Spleen (tissue), 11 donors: ENCODE measurements at regions not wholly inside any gene's neighbourhood (a gene's known extent, or its start where the extent isn't known, plus 50 kb on each side); places are given as distances from the start of the nearest gene placed in this dataset.

Experiments used
- DNase-seq: peaks from one replicate; pipeline ENCODE4 v3.0.0-alpha.2; 2020
- H3K27ac ChIP-seq, 8 donors: fragments of 200-600 bp; sonication (generic) in 7 of 8; 1 replicate in 4 of 8; 2 replicates in 4 of 8; pipeline versions ENCODE4 v1.5.0 to v1.8.0; 2016 to 2021; ENCODE audit warnings: inconsistent platforms in 4 of 8, mild to moderate bottlenecking in 4 of 8, moderate library complexity in 1 of 8
- H3K27me3 ChIP-seq, 7 donors: fragments of 200-600 bp; sonication (generic) in 6 of 7; replicated peaks in 1 of 7; 1 replicate in 4 of 7; 2 replicates in 3 of 7; pipeline versions ENCODE4 v1.5.0 to v1.8.0; 2016 to 2021; ENCODE audit warnings: inconsistent platforms in 3 of 7, mild to moderate bottlenecking in 1 of 7
- H3K36me3 ChIP-seq, 6 donors: fragments of 200-600 bp; sonication (generic) in 5 of 6; 1 replicate in 4 of 6; 2 replicates in 2 of 6; pipeline versions ENCODE4 v1.5.0 to v1.8.0; 2016 to 2021; ENCODE audit warnings: inconsistent platforms in 2 of 6
- H3K4me1 ChIP-seq, 6 donors: fragments of 200-600 bp; sonication (generic) in 5 of 6; 1 replicate in 3 of 6; 2 replicates in 3 of 6; pipeline versions ENCODE4 v1.5.0 to v1.8.0; 2016 to 2021; ENCODE audit warnings: inconsistent platforms in 3 of 6
- H3K4me3 ChIP-seq, 8 donors: fragments of 200-600 bp; sonication (generic) in 7 of 8; 1 replicate in 4 of 8; 2 replicates in 4 of 8; pipeline versions ENCODE4 v1.5.0 to v1.8.0; 2016 to 2021; ENCODE audit warnings: inconsistent platforms in 4 of 8, mild to moderate bottlenecking in 4 of 8, moderate library complexity in 2 of 8
- H3K9me3 ChIP-seq, 8 donors: fragments of 200-600 bp; sonication (generic) in 7 of 8; 1 replicate in 4 of 8; 2 replicates in 4 of 8; pipeline versions ENCODE4 v1.5.0 to v1.8.0; 2016 to 2021; ENCODE audit warnings: inconsistent platforms in 4 of 8
- CTCF ChIP-seq, 11 experiments: fragments of 200-600 bp in 7 of 11; fragments of 450-650 bp in 4 of 11; sonication (generic) in 4 of 11; IDR thresholded peaks in 8 of 11; conservative IDR thresholded peaks in 3 of 11; 1 replicate in 7 of 11; 2 replicates in 4 of 11; pipeline versions ENCODE4 v1.4.0 to v1.8.0; 2016 to 2021; ENCODE audit warnings: antibody characterized with exemption in 11 of 11, inconsistent platforms in 4 of 11, mild to moderate bottlenecking in 1 of 11
- POLR2A ChIP-seq, 3 donors: fragments of 450-650 bp; IDR thresholded peaks; one replicate each; pipeline ENCODE4 v1.5.1; 2017; ENCODE audit warnings: antibody characterized with exemption in 3 of 3, mild to moderate bottlenecking in 1 of 3
- POLR2AphosphoS5 ChIP-seq, 3 donors: sonication (generic); formaldehyde crosslinking; IDR thresholded peaks; one replicate each; pipeline ENCODE4 v1.5.1; 2017; ENCODE audit warnings: antibody characterized with exemption in 3 of 3
- WGBS, 5 donors: extraction: QIAGEN DNeasy Blood & Tissue Kit in 3 of 5; methylation state at CpG; one replicate each; pipeline versions ENCODE4 v1.1.5 to v1.1.7; 2013 to 2018; 5-methylcytosine and 5-hydroxymethylcytosine counted together
- intact Hi-C: fragments of 100-400 bp; cut with DNase I; formaldehyde crosslinking; loops from one replicate; pipeline ENCODE4 v1.15.0; 2023; ENCODE audit warnings: low total_unique reads
- donor health status: healthy with polysubstance abuse.
- donor health status: DM: no; HTN: no; CAD: no; lungs with moderate emphysema.
- donor health status: DM: no; HTN: no; CAD: no.
- donor health status: Bipolar disorder and iron deficiency.
- donor health status: healthy.
- donor health status: DM: no; HTN: no; CAD: no.
- donor health status: DM: yes; HTN: yes; CAD: no.

- 92 to 99% (median 94%) methylated on average over 3 of the region's 3 CpGs for WGBS, 5 donors
- Histone ChIP-seq H3K4me3 (no peak overlapping the region), H3K27ac (no peak overlapping the region), H3K27me3 (no peaks in the 10 kb centered on the region), H3K4me1 (no peaks in the 10 kb centered on the region), H3K9me3 (no peaks in the 10 kb centered on the region), H3K36me3 (no peaks in the 10 kb centered on the region)
- intact Hi-C loops = no loop called here
- TF ChIP-seq CTCF (IDR thresholded peaks at IDR 0.05 in 8 of 11, conservative IDR thresholded peaks at IDR 0.05 in 3 of 11) (no peak), POLR2A (IDR thresholded peaks at IDR 0.05) (no peak), POLR2AphosphoS5 (IDR thresholded peaks at IDR 0.05) (no peak)
- no peak for DNase-seq
These were observed 154.1 kb downstream of the PCSK1 start for GRCh38 chr5:96278981-96279380.

GRCh38 chr5:96275051-96275450 is 158.0 kb downstream of the PCSK1 start:
- intact Hi-C loops = no loop called here
- DNase-seq = no peak
- Histone ChIP-seq H3K4me1 (no peaks in the 10 kb centered on the region), H3K27me3 (no peaks in the 10 kb centered on the region), H3K9me3 (peaks cover 0 to 13% (median 7%) of the 10 kb centered on the region in 8 donors), H3K27ac (no peak overlapping the region), H3K4me3 (no peak overlapping the region), H3K36me3 (no peaks in the 10 kb centered on the region)
- TF ChIP-seq POLR2A (IDR thresholded peaks at IDR 0.05) (no peak), POLR2AphosphoS5 (IDR thresholded peaks at IDR 0.05) (no peak), CTCF (IDR thresholded peaks at IDR 0.05 in 8 of 11, conservative IDR thresholded peaks at IDR 0.05 in 3 of 11) (no peak)
- 83 to 94% (median 91%) methylated on average over 3 of the region's 3 CpGs for WGBS, 5 donors

GRCh38 chr5:96265487-96265886 is 167.6 kb downstream of the PCSK1 start:
- H3K36me3 ChIP-seq = no peaks in the 10 kb centered on the region
- peaks cover 0 to 1% (median 0%) of the 10 kb centered on the region in 6 donors for H3K4me1 ChIP-seq
- 82 to 87% (median 85%) methylated on average over 1 of the region's 1 CpG for WGBS, 5 donors
- no peak for DNase-seq
- H3K4me3 ChIP-seq = no peak overlapping the region
- H3K27me3 ChIP-seq = no peaks in the 10 kb centered on the region
- peaks cover 0 to 50% (median 33%) of the 10 kb centered on the region in 8 donors for H3K9me3 ChIP-seq
- TF ChIP-seq POLR2A (IDR thresholded peaks at IDR 0.05) (no peak), POLR2AphosphoS5 (IDR thresholded peaks at IDR 0.05) (no peak), CTCF (IDR thresholded peaks at IDR 0.05 in 8 of 11, conservative IDR thresholded peaks at IDR 0.05 in 3 of 11) (no peak)
- H3K27ac ChIP-seq = no peak overlapping the region
- intact Hi-C loops = no loop called here

GRCh38 chr5:96264047-96264446 is 169.0 kb downstream of the PCSK1 start:
- DNase-seq = no peak
- Histone ChIP-seq H3K4me1 (peaks cover 0 to 16% (median 9%) of the 10 kb centered on the region in 6 donors), H3K36me3 (no peaks in the 10 kb centered on the region), H3K27ac (no peak overlapping the region), H3K27me3 (no peaks in the 10 kb centered on the region), H3K9me3 (peaks cover 0 to 36% (median 23%) of the 10 kb centered on the region in 8 donors), H3K4me3 (no peak overlapping the region)
- intact Hi-C loops = no loop called here
- TF ChIP-seq POLR2AphosphoS5 (IDR thresholded peaks at IDR 0.05) = no peak
- TF ChIP-seq CTCF (IDR thresholded peaks at IDR 0.05 in 8 of 11, conservative IDR thresholded peaks at IDR 0.05 in 3 of 11) = no peak
- no peak for TF ChIP-seq POLR2A (IDR thresholded peaks at IDR 0.05)
- WGBS, 5 donors = 90 to 96% (median 91%) methylated on average over 3 of the region's 3 CpGs
